ENCODE measurements at regions not wholly inside any gene's neighbourhood (a gene's known extent, or its start where the extent isn't known, plus 50 kb on each side); places are given as distances from the start of the nearest gene placed in this dataset.
A peak's percentile ranks its signal among the peaks of the same experiment; 100 is the strongest.
"Not testable (repeated sequence)": the region's sequence is repeated elsewhere in the genome, so short reads cannot be mapped to it uniquely, and the experiment has no call there.

GRCh38 chr4:30461218-30461617, 259.0 kb upstream of the PCDH7 start:
- no peak for DNase-seq

DNA sequence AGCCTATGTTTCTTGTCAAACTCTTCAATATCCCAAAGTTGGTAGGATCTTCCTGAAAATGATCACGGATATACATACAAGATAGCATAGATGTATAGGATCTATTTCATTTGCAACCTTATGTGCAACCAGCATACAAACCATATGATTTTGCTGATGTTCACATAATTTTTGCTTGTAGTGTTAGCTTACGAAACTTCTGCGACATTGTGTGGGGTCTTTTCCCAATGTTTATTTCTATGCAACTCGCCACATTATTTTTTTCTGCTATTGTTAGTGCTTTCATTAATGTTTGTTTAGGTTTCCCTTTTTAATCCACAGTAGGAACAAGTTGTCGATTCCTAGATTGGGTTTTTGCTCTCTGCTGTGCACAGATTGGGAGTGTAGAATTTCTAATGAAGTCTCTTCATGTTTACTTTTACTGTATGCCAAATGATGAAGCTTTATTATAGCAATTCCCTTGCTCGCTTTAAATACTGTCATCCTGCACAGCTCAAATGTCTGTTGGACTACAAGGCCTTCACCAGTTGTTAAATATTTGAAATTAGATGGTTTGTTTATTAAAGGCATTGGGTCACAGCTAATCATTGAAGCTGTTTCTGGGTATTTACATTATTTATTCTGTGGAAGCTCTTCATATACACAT, 257.6 kb upstream of the PCDH7 start:
- peak in 1 of 2 experiments; percentile 23 for DNase-seq

DNA sequence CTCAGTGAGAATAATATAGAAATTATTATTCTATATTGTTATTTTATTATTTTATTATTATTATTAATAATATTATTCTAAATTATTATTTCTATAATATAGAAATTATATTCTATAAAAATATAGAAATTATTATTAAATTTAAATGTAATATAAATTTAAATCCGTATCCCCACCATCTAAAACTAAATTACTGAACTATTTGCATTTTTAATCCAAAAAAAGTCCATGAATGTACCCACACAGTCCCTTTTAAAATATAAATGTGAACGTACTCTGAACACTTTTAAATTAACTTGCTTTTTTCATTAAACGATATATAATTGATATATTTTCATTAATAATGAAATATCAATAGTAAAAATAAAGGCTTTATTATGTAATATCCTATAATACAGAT, 248.3 kb upstream of the PCDH7 start:
- DNase-seq = no peak

GRCh38 chr4:30473225-30473624, 246.9 kb upstream of the PCDH7 start:
- no peak for DNase-seq

- no peak for DNase-seq
Observed at GRCh38 chr4:30495251-30495650, 224.9 kb upstream of the PCDH7 start.

- no peak for DNase-seq
Observed at GRCh38 chr4:30495651-30496310, 224.4 kb upstream of the PCDH7 start.

DNA sequence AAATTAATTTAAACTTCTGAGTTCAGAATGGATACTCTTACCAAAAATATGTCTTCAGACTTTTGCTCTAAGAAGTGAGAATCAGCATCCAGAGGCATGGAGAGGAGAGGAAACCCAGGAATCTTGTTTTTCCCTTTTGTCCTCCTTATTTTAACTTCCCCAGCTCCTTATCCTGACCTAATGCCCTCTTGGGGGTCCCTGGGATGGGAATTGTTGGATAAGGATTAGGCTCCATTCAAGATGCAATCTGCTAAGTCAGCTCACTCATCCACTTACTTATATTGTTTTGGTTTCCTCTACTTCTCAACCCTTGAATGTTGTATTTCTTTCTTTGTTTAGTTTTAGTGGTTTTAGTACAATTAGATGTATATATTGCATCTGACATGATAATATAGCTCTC, 208.4 kb upstream of the PCDH7 start:
- no peak for DNase-seq

- DNase-seq = peak in 1 of 2 experiments; percentile 5
Observed at GRCh38 chr4:30518211-30518610, 202.0 kb upstream of the PCDH7 start.

- DNase-seq = no peak
Observed at GRCh38 chr4:30525662-30526315, 194.4 kb upstream of the PCDH7 start.

DNA sequence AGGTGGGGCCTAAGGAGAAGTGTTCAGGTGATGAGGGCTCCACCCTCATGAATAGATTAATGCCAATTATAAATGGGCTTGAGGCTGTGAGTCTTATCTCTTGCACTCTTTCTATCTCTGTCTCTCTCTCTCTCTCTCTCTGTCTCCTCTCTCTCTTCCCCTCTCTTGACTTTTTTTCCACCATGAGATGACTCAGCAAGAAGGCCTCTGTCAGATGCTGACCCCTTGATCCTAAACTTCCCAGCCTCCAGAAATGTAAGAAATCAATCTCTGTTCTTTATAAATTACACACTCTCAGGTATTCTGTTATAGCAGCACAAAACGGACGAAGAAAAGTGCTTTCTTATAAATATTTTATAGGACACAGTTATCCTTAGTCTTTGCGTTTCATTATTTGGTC, 184.9 kb upstream of the PCDH7 start:
- no peak for DNase-seq

DNA sequence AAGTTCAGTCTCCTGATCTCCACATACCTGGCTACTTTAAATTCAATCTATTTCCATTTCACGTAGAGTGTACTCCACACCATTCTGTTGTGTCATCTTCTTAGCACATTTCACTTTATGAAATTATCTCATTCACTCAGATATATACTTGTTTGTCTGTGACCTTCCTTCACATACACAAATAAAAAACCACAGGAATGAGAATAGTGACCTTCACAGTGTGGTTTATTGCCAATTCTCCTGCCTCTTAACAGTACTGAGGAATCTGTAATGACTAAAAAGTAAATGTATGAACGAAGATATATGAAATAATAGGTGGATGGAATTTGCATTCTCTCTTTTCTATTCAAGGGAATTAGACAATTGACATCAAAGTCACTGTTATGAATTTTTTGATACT, 183.9 kb upstream of the PCDH7 start:
- DNase-seq = no peak

DNA sequence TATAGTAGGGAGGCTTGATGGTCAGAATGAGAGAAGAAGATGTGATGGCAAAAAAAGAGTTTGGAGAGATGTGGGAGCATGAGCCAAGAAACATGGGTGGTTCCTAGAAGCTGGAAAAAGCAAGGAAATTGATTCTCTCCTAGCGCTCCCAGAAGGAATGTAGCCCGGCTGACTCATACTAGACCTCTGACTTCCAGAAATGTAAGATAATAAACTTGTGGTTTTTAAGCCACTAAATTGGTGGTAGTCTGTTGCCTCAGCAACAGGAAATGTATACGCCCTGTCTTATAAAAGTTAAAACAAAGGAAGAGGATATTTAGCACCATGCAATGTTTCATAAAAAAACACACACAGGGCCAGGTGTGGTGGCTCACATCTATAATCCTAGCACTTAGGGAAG, 182.7 kb upstream of the PCDH7 start:
- no peak for DNase-seq

DNA sequence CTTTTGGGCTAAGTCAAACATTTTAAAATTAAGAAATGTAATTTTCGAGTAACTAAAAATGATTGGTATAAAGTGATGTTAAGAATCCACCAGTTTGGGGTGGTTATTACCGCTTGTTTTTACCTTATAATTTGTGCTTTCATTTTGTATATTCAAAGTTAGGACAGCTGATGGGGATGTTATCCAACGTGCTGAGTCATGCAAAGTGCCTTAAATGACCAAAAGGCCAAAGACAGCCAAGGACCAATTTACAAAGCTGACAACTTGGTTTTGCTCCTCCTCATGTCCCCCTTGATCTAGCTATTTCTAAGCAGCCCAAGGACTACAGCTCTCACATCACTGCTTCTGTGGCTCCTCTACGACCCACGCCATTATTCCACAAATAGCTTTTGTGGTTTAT, 181.4 kb upstream of the PCDH7 start:
- DNase-seq = no peak

GRCh38 chr4:30543057-30543456, 177.1 kb upstream of the PCDH7 start:
- no peak for DNase-seq

- no peak for DNase-seq
Observed at GRCh38 chr4:30553151-30553550, 167.0 kb upstream of the PCDH7 start.

GRCh38 chr4:30553706-30554105, 166.5 kb upstream of the PCDH7 start:
- no peak for DNase-seq

DNA sequence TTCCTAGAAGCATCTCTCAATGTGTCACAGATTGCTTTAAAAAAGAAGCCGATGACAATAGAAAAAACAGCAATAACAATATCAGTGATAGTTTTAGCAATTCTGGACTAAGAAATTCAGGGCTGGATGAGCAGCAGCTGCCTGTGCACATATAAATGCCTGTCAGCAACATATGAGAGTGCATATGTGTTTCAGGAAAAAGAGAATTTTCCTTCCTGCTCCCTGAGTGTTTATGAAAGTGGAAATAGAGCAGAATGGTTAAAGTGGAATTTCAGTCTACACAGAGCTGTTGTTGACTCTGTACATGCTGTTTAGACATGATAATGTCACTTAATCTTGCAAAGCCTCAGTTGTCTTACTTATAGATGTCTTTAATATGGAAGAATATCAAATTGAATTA, 164.4 kb upstream of the PCDH7 start:
- no peak for DNase-seq

- DNase-seq = no peak
Observed at GRCh38 chr4:30559481-30559880, 160.7 kb upstream of the PCDH7 start.

DNA sequence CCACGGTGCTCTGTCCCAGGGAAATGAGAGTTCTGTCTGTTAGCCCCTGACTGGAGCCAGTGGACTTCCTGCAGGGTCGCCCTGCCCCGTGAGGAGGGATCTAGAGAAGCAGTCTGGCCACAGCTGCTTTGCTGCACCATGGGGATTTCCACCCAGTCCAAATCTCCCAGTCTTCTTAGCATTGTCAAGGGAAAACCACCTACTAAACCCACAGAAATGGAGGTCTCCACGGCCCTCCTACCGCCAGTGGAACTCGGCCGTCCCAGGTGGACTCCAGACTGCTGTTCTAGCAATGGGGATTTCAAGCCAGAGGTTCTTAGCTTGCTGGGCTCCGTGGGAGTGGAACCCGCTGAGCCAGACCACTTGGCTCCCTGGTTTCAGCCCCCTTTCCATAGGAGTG, 133.3 kb upstream of the PCDH7 start:
- DNase-seq = no peak

- DNase-seq = not testable (repeated sequence)
Observed at GRCh38 chr4:30589669-30590068, 130.5 kb upstream of the PCDH7 start.

DNA sequence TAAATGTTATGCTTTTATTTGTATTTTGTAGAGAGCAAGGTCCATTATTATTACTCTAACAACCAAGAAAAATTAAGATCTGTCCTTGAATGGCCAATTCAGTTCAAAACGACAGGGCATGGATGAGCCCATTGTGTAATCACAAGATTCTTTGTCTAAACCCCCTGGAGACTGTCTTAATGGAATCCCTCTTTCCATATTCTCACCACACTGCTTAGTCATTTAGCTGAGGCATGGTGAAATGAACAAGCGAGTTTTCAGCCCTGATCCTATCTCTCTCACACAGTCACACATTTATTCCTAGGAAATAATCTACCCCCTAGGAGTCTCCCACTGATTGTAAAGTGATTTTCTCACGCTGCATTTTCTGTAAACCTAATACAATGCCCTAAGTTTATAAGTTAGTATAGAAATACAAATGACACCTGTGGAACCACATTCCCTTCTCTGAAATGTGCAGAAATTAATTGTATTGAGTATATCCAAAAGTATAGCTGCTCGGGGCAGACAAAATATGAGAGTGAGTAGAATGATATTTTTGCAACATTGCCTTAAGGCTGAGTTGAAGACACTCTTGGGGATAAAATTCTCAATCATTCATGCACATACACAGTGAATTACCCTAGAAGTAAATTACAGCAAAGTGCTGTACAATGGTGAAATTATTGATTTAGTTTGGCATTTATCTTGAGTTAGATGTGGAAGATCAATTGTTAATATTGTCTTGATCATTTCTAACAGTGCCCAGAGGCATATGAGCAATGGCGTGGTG, 119.7 kb upstream of the PCDH7 start:
- no peak for DNase-seq

GRCh38 chr4:30601070-30601865, 118.9 kb upstream of the PCDH7 start:
- no peak for DNase-seq

All from NCI-H2081 (cell line).